PFSK-1 (cell line): ENCODE measurements at regions not wholly inside any gene's neighbourhood (a gene's known extent, or its start where the extent isn't known, plus 50 kb on each side); places are given as distances from the start of the nearest gene placed in this dataset.

Experiments
- FOXP2 ChIP-seq: optimal IDR thresholded peaks from 2 replicates; pipeline ENCODE3; 2011; ENCODE audit warnings: borderline replicate concordance, control low read depth, inconsistent platforms; ENCODE audit not compliant: insufficient read depth; ENCODE audit errors: extremely low read length, extremely low read depth
- POLR2AphosphoS5 ChIP-seq: IDR thresholded peaks from 2 replicates; pipeline ENCODE4 v1.6.1; 2012; ENCODE audit warnings: low read depth, mild to moderate bottlenecking, control low read depth, low read length, moderate library complexity
- REST ChIP-seq, 2 experiments: IDR thresholded peaks; 2 replicates each; pipeline versions ENCODE4 v1.6.1 to v1.8.0; 2011 to 2012; ENCODE audit warnings: low read depth in 2 of 2, low read length in 2 of 2, control low read depth in 1 of 2, inconsistent platforms in 1 of 2, mild to moderate bottlenecking in 1 of 2, moderate library complexity in 1 of 2; ENCODE audit not compliant: insufficient read depth in 1 of 2
- SIN3A ChIP-seq: IDR thresholded peaks from 2 replicates; pipeline ENCODE4 v1.6.1; 2012; ENCODE audit warnings: mild to moderate bottlenecking, low read length, moderate library complexity, borderline replicate concordance; ENCODE audit not compliant: insufficient read depth
- TAF1 ChIP-seq: IDR thresholded peaks from 2 replicates; pipeline ENCODE4 v1.6.1; 2012; ENCODE audit warnings: low read length, control low read depth, borderline replicate concordance; ENCODE audit not compliant: insufficient read depth

- TF ChIP-seq TAF1 (no peak), POLR2AphosphoS5 (no peak), SIN3A (no peak), REST (IDR thresholded peaks at IDR 0.05; ENCODE audit: insufficient read depth in 1 of 2, low read depth in 2 of 2, low read length in 2 of 2) (no peak), FOXP2 (no peak)
Measured at GRCh38 chr1:218718206-218718605, 373.1 kb downstream of the TGFB2 start.

- no peak for TF ChIP-seq SIN3A
- TF ChIP-seq POLR2AphosphoS5: no peak
- no peak for TF ChIP-seq REST (IDR thresholded peaks at IDR 0.05; ENCODE audit: insufficient read depth in 1 of 2, low read depth in 2 of 2, low read length in 2 of 2)
- no peak for TF ChIP-seq FOXP2
- TF ChIP-seq TAF1: no peak
Measured at GRCh38 chr1:218718977-218719376, 373.8 kb downstream of the TGFB2 start.

DNA sequence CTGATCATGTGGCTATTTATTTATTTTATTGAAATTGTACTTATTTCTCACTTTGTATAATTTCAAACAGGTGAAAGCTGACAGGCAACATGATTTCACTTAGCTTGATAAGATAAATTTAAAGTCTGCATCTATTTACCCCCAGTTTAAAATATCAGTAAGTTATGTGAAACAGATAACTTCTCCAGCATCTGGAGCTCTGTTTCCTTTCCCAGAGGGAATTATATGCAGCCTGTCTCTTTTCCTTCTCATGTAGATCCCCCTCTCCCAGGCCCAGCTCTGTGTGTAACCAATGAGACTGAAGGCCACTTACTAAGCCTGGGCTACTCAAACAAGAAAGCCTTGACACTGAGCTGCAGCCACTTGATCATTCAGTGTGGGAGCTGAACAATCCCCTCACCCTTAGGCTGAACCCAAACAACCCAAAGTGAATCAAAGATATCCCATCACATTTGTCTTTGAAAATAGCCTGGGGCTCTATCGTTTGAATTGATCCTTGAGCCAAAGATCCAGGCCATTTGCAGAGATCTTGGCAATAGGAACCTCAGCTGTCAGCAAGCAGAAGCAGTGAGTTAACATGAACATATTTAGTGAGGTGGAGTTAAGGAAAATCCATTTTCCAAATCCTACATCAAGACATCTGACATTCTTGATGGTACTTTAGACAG, 383.9 kb downstream of the TGFB2 start:
- TF ChIP-seq SIN3A (no peak), TAF1 (no peak), POLR2AphosphoS5 (no peak), REST (IDR thresholded peaks at IDR 0.05; ENCODE audit: insufficient read depth in 1 of 2, low read depth in 2 of 2, low read length in 2 of 2) (no peak), FOXP2 (no peak)

GRCh38 chr1:218735436-218736032, 390.4 kb downstream of the TGFB2 start:
- TF ChIP-seq TAF1 (no peak), SIN3A (no peak), POLR2AphosphoS5 (no peak), FOXP2 (no peak), REST (IDR thresholded peaks at IDR 0.05; ENCODE audit: insufficient read depth in 1 of 2, low read depth in 2 of 2, low read length in 2 of 2) (no peak)
